ENCODE measurements at regions not wholly inside any gene's neighbourhood (a gene's known extent, or its start where the extent isn't known, plus 50 kb on each side); places are given as distances from the start of the nearest gene placed in this dataset.

DNA sequence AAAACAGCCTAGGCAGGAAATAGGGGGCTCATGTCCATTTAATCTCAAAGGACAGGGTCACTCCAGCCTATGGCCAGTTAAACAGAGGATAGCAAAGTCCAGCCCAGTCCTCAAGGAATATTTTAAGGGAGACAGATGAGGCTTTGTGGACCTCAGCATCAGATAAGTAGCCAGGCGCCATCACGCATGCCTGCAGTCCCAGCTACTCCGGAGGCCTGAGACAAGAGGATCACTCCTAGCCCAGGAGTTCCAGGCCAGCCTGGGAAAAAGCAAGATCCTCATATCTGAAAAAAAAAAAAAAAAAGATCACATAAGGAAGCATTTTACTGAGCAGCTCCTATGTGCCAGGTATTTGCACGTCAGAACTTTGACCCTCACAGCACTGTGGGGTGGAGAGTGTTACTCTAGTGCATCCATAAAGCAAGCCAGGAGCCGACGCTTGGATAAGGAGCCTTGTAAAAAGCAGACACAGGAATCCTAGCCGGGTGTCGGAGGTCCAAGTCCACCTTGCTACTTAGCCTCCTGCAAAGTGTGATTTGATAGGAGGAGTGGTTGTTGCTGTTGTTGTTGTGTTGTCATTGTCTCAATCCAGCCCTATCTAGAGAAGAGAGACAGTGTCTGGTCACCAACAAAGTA, 61.8 kb upstream of the DOCK1 start:
- Histone ChIP-seq H3K36me3 (replicated peaks) (no peaks in the 10 kb centered on the region), H3K27me3 (replicated peaks) (peaks cover 2% of the 10 kb centered on the region), H3K4me3 (ENCODE audit: low read depth, low read length) (no peak overlapping the region), H3K27ac (no peak overlapping the region)
- no peak for DNase-seq
- TF ChIP-seq, protein P1, sequence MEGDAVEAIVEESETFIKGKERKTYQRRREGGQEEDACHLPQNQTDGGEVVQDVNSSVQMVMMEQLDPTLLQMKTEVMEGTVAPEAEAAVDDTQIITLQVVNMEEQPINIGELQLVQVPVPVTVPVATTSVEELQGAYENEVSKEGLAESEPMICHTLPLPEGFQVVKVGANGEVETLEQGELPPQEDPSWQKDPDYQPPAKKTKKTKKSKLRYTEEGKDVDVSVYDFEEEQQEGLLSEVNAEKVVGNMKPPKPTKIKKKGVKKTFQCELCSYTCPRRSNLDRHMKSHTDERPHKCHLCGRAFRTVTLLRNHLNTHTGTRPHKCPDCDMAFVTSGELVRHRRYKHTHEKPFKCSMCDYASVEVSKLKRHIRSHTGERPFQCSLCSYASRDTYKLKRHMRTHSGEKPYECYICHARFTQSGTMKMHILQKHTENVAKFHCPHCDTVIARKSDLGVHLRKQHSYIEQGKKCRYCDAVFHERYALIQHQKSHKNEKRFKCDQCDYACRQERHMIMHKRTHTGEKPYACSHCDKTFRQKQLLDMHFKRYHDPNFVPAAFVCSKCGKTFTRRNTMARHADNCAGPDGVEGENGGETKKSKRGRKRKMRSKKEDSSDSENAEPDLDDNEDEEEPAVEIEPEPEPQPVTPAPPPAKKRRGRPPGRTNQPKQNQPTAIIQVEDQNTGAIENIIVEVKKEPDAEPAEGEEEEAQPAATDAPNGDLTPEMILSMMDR (IDR thresholded peaks at IDR 0.05; ENCODE audit: low read depth, low read length, missing control alignments), result no peak
- in situ Hi-C loops (cut with HindIII; ENCODE audit: low pct_ligation_motif_present, low sequenced_read_pairs), result no loop called here

DNA sequence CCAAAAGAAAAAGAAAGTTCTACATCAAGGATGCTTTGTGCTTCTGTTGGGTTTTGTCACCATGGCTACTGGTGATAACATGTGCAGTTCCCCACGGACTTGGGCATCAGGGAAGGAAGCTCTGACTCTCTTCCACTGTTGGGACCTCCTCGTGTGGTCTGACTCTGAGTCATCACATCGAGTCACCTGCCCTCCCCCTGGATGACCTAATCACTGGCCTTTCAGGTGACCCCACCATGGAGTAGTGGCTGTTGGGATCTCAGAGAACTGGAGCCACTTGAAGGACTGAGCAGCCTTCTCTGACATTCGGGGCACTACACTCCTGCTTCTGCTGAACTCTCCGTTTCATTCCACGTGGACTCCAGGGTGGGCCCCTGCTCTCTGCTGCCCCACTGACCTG, 60.8 kb upstream of the DOCK1 start:
- no peak overlapping the region for H3K4me3 ChIP-seq (ENCODE audit: low read depth, low read length)
- no peaks in the 10 kb centered on the region for H3K36me3 ChIP-seq (replicated peaks)
- DNase-seq, result peak; percentile 32
- no peaks in the 10 kb centered on the region for H3K27me3 ChIP-seq (replicated peaks)
- no peak overlapping the region for H3K27ac ChIP-seq
- TF ChIP-seq, protein P1 (IDR thresholded peaks at IDR 0.05; ENCODE audit: low read depth, low read length, missing control alignments), result no peak
- in situ Hi-C loops (cut with HindIII; ENCODE audit: low pct_ligation_motif_present, low sequenced_read_pairs), result no loop called here

- Histone ChIP-seq H3K27ac (no peak overlapping the region), H3K27me3 (replicated peaks) (no peaks in the 10 kb centered on the region), H3K36me3 (replicated peaks) (no peaks in the 10 kb centered on the region), H3K4me3 (ENCODE audit: low read depth, low read length) (no peak overlapping the region)
- DNase-seq, result no peak
- TF ChIP-seq, protein P1 (IDR thresholded peaks at IDR 0.05; ENCODE audit: low read depth, low read length, missing control alignments), result no peak
- in situ Hi-C loops (cut with HindIII; ENCODE audit: low pct_ligation_motif_present, low sequenced_read_pairs), result no loop called here
Measured at GRCh38 chr10:126846469-126846868, 58.8 kb upstream of the DOCK1 start.

DNA sequence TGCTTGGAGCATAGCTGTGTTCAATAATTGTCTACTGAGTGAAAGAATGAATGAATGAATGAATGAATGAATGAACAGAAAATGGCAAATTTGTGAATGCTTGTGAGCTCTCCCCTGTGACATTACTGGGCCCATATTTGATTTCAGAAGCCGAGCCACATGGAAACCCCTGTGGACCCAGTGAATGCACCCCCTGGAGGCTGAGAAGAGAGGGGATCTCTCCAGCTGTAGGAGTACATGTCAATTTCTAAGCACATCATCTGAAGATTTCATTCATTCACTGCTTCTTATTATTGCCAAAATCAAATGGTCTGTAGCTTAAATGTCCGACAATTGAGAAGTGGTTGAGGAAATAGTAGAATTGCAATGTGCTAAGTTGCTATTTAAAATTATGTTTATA, 58.3 kb upstream of the DOCK1 start:
- TF ChIP-seq, protein P1 (IDR thresholded peaks at IDR 0.05; ENCODE audit: low read depth, low read length, missing control alignments), result peak; percentile 51
- Histone ChIP-seq H3K36me3 (replicated peaks) (no peaks in the 10 kb centered on the region), H3K4me3 (ENCODE audit: low read depth, low read length) (no peak overlapping the region), H3K27ac (no peak overlapping the region), H3K27me3 (replicated peaks) (no peaks in the 10 kb centered on the region)
- DNase-seq, result no peak
- in situ Hi-C loops (cut with HindIII; ENCODE audit: low pct_ligation_motif_present, low sequenced_read_pairs), result no loop called here

DNA sequence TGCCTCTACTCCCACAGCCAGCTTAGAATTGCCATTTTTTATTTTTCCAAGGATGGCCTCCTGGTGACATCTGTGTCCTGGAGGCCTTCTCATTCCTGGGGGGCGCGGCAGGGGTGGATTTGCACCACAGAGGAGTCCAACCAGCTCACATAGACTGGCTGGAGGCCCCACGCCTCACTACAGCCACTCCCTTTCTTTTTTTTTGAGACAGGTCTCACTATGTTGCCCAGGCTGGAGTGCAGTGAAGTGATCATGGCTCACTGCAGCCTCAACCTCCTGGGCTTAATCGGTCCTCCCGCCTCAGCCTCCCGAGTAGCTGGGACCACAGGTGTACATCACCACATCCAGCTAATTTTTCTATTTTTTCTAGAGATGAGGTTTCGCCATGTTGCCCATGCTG, 57.6 kb upstream of the DOCK1 start:
- no peak overlapping the region for H3K4me3 ChIP-seq (ENCODE audit: low read depth, low read length)
- H3K27me3 ChIP-seq (replicated peaks), result no peaks in the 10 kb centered on the region
- no peak for DNase-seq
- no peaks in the 10 kb centered on the region for H3K36me3 ChIP-seq (replicated peaks)
- H3K27ac ChIP-seq, result no peak overlapping the region
- TF ChIP-seq, protein P1 (IDR thresholded peaks at IDR 0.05; ENCODE audit: low read depth, low read length, missing control alignments), result no peak
- in situ Hi-C loops (cut with HindIII; ENCODE audit: low pct_ligation_motif_present, low sequenced_read_pairs), result no loop called here

DNA sequence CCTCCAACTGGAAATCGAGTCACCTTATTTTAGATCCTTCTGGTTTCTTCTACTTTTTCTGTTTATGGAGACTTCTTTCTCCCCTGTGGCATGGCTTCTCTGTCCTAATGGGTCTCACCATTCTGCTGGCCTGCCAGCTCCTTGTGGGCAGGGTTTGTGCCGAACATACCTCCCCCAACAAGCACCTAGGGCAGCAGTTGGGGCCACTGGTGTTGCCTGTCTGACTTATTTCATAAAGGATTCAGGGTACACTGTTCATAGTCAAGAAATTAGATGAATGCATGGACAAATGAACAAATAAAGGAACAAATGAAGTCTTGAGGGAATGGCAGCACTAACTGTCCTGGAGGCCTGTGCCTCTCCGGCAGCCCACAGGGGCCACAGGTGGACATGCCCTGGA, 55.6 kb upstream of the DOCK1 start:
- Histone ChIP-seq H3K27me3 (replicated peaks) (no peaks in the 10 kb centered on the region), H3K4me3 (ENCODE audit: low read depth, low read length) (no peak overlapping the region), H3K27ac (no peak overlapping the region), H3K36me3 (replicated peaks) (no peaks in the 10 kb centered on the region)
- TF ChIP-seq, protein P1 (IDR thresholded peaks at IDR 0.05; ENCODE audit: low read depth, low read length, missing control alignments), result no peak
- in situ Hi-C loops (cut with HindIII; ENCODE audit: low pct_ligation_motif_present, low sequenced_read_pairs), result no loop called here
- DNase-seq, result no peak

Data from brain microvascular endothelial cell (primary cell).